Naive thymus-derived CD8-positive, alpha-beta T cell (primary cell): ENCODE measurements at regions not wholly inside any gene's neighbourhood (a gene's known extent, or its start where the extent isn't known, plus 50 kb on each side); places are given as distances from the start of the nearest gene placed in this dataset.
A peak's percentile ranks its signal among the peaks of the same experiment; 100 is the strongest.
"Not testable (repeated sequence)": the region's sequence is repeated elsewhere in the genome, so short reads cannot be mapped to it uniquely, and the experiment has no call there.

Source experiments
- ATAC-seq, 2 donors: fragments of 150-1000 bp; cut with Tn5 transposase in 1 of 2; sonication (Bioruptor Pico), chemical (Tn5 transposase) in 1 of 2; 1 replicate in 1 of 2; 2 replicates in 1 of 2; pipeline ENCODE4 v1.10.0; 2021; ENCODE audit warnings: mild to moderate bottlenecking in 2 of 2, moderate library complexity in 2 of 2
- POLR2A ChIA-PET: fragments of 350-600 bp; sonication (Branson Sonifier 250); formaldehyde crosslinking; loops from one replicate; lab custom pipeline; 2021; ENCODE audit warnings: antibody characterized with exemption; lab: Charles Lee
- DNase-seq, 10 donors: peaks; one replicate each; pipeline versions ENCODE4 v3.0.0 to v3.0.0-alpha.2; 2020 to 2022
- H3K27ac Mint-ChIP-seq, 10 donors: one replicate each; pipeline ENCODE4 v1.8.0; 2020 to 2022; ENCODE audit warnings: mild to moderate bottlenecking in 10 of 10, mixed read lengths in 10 of 10, moderate library complexity in 4 of 10, inconsistent platforms in 1 of 10
- H3K27me3 Mint-ChIP-seq, 5 donors: one replicate each; pipeline ENCODE4 v1.8.0; 2021 to 2022; ENCODE audit warnings: mixed read lengths in 5 of 5
- H3K36me3 Mint-ChIP-seq, 3 donors: one replicate each; pipeline ENCODE4 v1.8.0; 2020 to 2022; ENCODE audit warnings: mixed read lengths in 3 of 3, mild to moderate bottlenecking in 2 of 3, inconsistent platforms in 1 of 3
- H3K4me1 Mint-ChIP-seq, 4 donors: one replicate each; pipeline ENCODE4 v1.8.0; 2021 to 2022; ENCODE audit warnings: mixed read lengths in 4 of 4
- H3K4me3 Mint-ChIP-seq, 10 donors: one replicate each; pipeline ENCODE4 v1.8.0; 2020 to 2022; ENCODE audit warnings: mild to moderate bottlenecking in 10 of 10, mixed read lengths in 10 of 10, moderate library complexity in 6 of 10, inconsistent platforms in 1 of 10
- H3K9me3 Mint-ChIP-seq, 9 donors: one replicate each; pipeline ENCODE4 v1.8.0; 2020 to 2022; ENCODE audit warnings: mixed read lengths in 9 of 9, mild to moderate bottlenecking in 3 of 9, inconsistent platforms in 1 of 9, moderate library complexity in 1 of 9

GRCh38 chr16:35207059-35207999, 1747.9 kb downstream of the TP53TG3F start:
- ATAC-seq (no peak), DNase-seq (no peak)
- H3K9me3 Mint-ChIP-seq: peaks cover 6 to 48% (median 13%) of the 10 kb centered on the region in 9 donors
- H3K4me3 Mint-ChIP-seq: no peak overlapping the region
- no peaks in the 10 kb centered on the region for H3K27me3 Mint-ChIP-seq
- no peak overlapping the region for H3K27ac Mint-ChIP-seq
- POLR2A ChIA-PET: no interaction called here
- H3K4me1 Mint-ChIP-seq: no peaks in the 10 kb centered on the region
- H3K36me3 Mint-ChIP-seq: peaks cover 0 to 13% (median 2%) of the 10 kb centered on the region in 3 donors

GRCh38 chr16:35208001-35208935, 1748.9 kb downstream of the TP53TG3F start:
- POLR2A ChIA-PET: no interaction called here
- ATAC-seq (no peak), DNase-seq (no peak)
- Mint-ChIP-seq H3K4me3 (no peak overlapping the region), H3K9me3 (peaks cover 5 to 42% (median 15%) of the 10 kb centered on the region in 9 donors), H3K4me1 (no peaks in the 10 kb centered on the region), H3K27ac (no peak overlapping the region), H3K36me3 (peaks cover 0 to 13% (median 2%) of the 10 kb centered on the region in 3 donors), H3K27me3 (no peaks in the 10 kb centered on the region)

GRCh38 chr16:35210681-35211433, 1751.4 kb downstream of the TP53TG3F start:
- Mint-ChIP-seq H3K9me3 (peaks cover 4 to 37% (median 12%) of the 10 kb centered on the region in 9 donors), H3K27ac (no peak overlapping the region), H3K36me3 (peaks cover 0 to 8% (median 0%) of the 10 kb centered on the region in 3 donors), H3K4me3 (no peak overlapping the region), H3K4me1 (no peaks in the 10 kb centered on the region), H3K27me3 (no peaks in the 10 kb centered on the region)
- POLR2A ChIA-PET: no interaction called here
- no peak for ATAC-seq
- no peak for DNase-seq

GRCh38 chr16:35214840-35215239, 1755.4 kb downstream of the TP53TG3F start:
- POLR2A ChIA-PET: no interaction called here
- no peak overlapping the region for H3K27ac Mint-ChIP-seq

GRCh38 chr16:35215287-35215686, 1755.9 kb downstream of the TP53TG3F start:
- no peaks in the 10 kb centered on the region for H3K36me3 Mint-ChIP-seq
- no peak for DNase-seq
- H3K27ac Mint-ChIP-seq: no peak overlapping the region
- no peak for ATAC-seq
- no peaks in the 10 kb centered on the region for H3K4me1 Mint-ChIP-seq
- H3K27me3 Mint-ChIP-seq: no peaks in the 10 kb centered on the region
- POLR2A ChIA-PET: no interaction called here
- peaks cover 11 to 32% (median 15%) of the 10 kb centered on the region in 9 donors for H3K9me3 Mint-ChIP-seq
- H3K4me3 Mint-ChIP-seq: no peak overlapping the region

More at GRCh38 chr16:35214840-35215239, 1755.4 kb downstream of the TP53TG3F start:
- Mint-ChIP-seq H3K4me3 (no peak overlapping the region), H3K27me3 (no peaks in the 10 kb centered on the region), H3K9me3 (peaks cover 11 to 32% (median 18%) of the 10 kb centered on the region in 9 donors), H3K4me1 (no peaks in the 10 kb centered on the region), H3K36me3 (peaks cover 0 to 3% (median 0%) of the 10 kb centered on the region in 3 donors)
- DNase-seq (no peak), ATAC-seq (no peak)

GRCh38 chr16:35216261-35216660, 1756.8 kb downstream of the TP53TG3F start:
- H3K4me1 Mint-ChIP-seq, H3K27me3 Mint-ChIP-seq, ATAC-seq, H3K27ac Mint-ChIP-seq, H3K36me3 Mint-ChIP-seq, DNase-seq, H3K4me3 Mint-ChIP-seq, POLR2A ChIA-PET: not testable (repeated sequence)
- peaks cover 8 to 32% (median 16%) of the 10 kb centered on the region in 9 donors for H3K9me3 Mint-ChIP-seq

GRCh38 chr16:35221482-35222185, 1762.2 kb downstream of the TP53TG3F start:
- ATAC-seq (no peak), DNase-seq (no peak)
- no peak overlapping the region for H3K4me3 Mint-ChIP-seq

GRCh38 chr16:35234679-35235078, 1775.3 kb downstream of the TP53TG3F start:
- H3K4me3 Mint-ChIP-seq: no peak overlapping the region
- DNase-seq: peak in 1 of 10 donors; percentile 59
- no peak for ATAC-seq
- H3K27ac Mint-ChIP-seq: no peak overlapping the region
- no peaks in the 10 kb centered on the region for H3K4me1 Mint-ChIP-seq
- H3K27me3 Mint-ChIP-seq: no peaks in the 10 kb centered on the region
- no peaks in the 10 kb centered on the region for H3K36me3 Mint-ChIP-seq
- H3K9me3 Mint-ChIP-seq: peaks cover 0 to 48% (median 12%) of the 10 kb centered on the region in 9 donors
- POLR2A ChIA-PET: no interaction called here

More at GRCh38 chr16:35221482-35222185, 1762.2 kb downstream of the TP53TG3F start:
- POLR2A ChIA-PET: no interaction called here
- H3K4me1 Mint-ChIP-seq: no peaks in the 10 kb centered on the region
- no peak overlapping the region for H3K27ac Mint-ChIP-seq
- no peaks in the 10 kb centered on the region for H3K27me3 Mint-ChIP-seq
- peaks cover 11 to 50% (median 22%) of the 10 kb centered on the region in 9 donors for H3K9me3 Mint-ChIP-seq
- peaks cover 0 to 3% (median 0%) of the 10 kb centered on the region in 3 donors for H3K36me3 Mint-ChIP-seq

- H3K36me3 Mint-ChIP-seq: no peaks in the 10 kb centered on the region
- no peaks in the 10 kb centered on the region for H3K4me1 Mint-ChIP-seq
- no peaks in the 10 kb centered on the region for H3K27me3 Mint-ChIP-seq
- no peak overlapping the region for H3K4me3 Mint-ChIP-seq
- peaks cover 5 to 35% (median 21%) of the 10 kb centered on the region in 9 donors for H3K9me3 Mint-ChIP-seq
- POLR2A ChIA-PET: no interaction called here
- DNase-seq (no peak), ATAC-seq (no peak)
- no peak overlapping the region for H3K27ac Mint-ChIP-seq
Measured at GRCh38 chr16:35239561-35239960, 1780.1 kb downstream of the TP53TG3F start.

GRCh38 chr16:35249051-35249450, 1789.6 kb downstream of the TP53TG3F start:
- H3K4me3 Mint-ChIP-seq: no peak overlapping the region
- no peaks in the 10 kb centered on the region for H3K4me1 Mint-ChIP-seq
- POLR2A ChIA-PET: no interaction called here
- no peaks in the 10 kb centered on the region for H3K36me3 Mint-ChIP-seq
- H3K9me3 Mint-ChIP-seq: peaks cover 10 to 54% (median 20%) of the 10 kb centered on the region in 9 donors
- DNase-seq (no peak), ATAC-seq (no peak)
- H3K27me3 Mint-ChIP-seq: no peaks in the 10 kb centered on the region
- no peak overlapping the region for H3K27ac Mint-ChIP-seq

- Mint-ChIP-seq H3K4me3 (no peak overlapping the region), H3K36me3 (no peaks in the 10 kb centered on the region), H3K4me1 (no peaks in the 10 kb centered on the region), H3K27me3 (no peaks in the 10 kb centered on the region), H3K9me3 (peaks cover 11 to 55% (median 23%) of the 10 kb centered on the region in 9 donors), H3K27ac (no peak overlapping the region)
- DNase-seq: no peak
- no peak for ATAC-seq
- POLR2A ChIA-PET: no interaction called here
Measured at GRCh38 chr16:35252356-35252936, 1793.0 kb downstream of the TP53TG3F start.
